ENCODE measurements at regions not wholly inside any gene's neighbourhood (a gene's known extent, or its start where the extent isn't known, plus 50 kb on each side); places are given as distances from the start of the nearest gene placed in this dataset.

GRCh38 chr7:113405296-113406056, 287.1 kb upstream of the SMIM30 start:
- H3K27ac ChIP-seq, result no peak overlapping the region
- no peak for TF ChIP-seq CTCF (IDR thresholded peaks at IDR 0.05)
- TF ChIP-seq POLR2AphosphoS5 (IDR thresholded peaks at IDR 0.05; ENCODE audit: insufficient read depth in 1 of 2, low read depth in 1 of 2), result no peak
- no peak for TF ChIP-seq POLR2A (IDR thresholded peaks at IDR 0.05)
- no peaks in the 10 kb centered on the region for H3K4me1 ChIP-seq
- no peak overlapping the region for H3K4me3 ChIP-seq
- H3K27me3 ChIP-seq, result no peaks in the 10 kb centered on the region
- no peak for DNase-seq (ENCODE audit: extremely low spot score in 2 of 2)
- intact Hi-C loops (cut with DNase I), result no loop called here
- no peaks in the 10 kb centered on the region for H3K36me3 ChIP-seq
- H3K9me3 ChIP-seq, result no peaks in the 10 kb centered on the region

- TF ChIP-seq POLR2A (IDR thresholded peaks at IDR 0.05) (no peak), CTCF (IDR thresholded peaks at IDR 0.05) (no peak), POLR2AphosphoS5 (IDR thresholded peaks at IDR 0.05; ENCODE audit: insufficient read depth in 1 of 2, low read depth in 1 of 2) (no peak)
- no peak overlapping the region for H3K4me3 ChIP-seq
- H3K27ac ChIP-seq, result no peak overlapping the region
- no peaks in the 10 kb centered on the region for H3K36me3 ChIP-seq
- H3K4me1 ChIP-seq, result no peaks in the 10 kb centered on the region
- H3K27me3 ChIP-seq, result no peaks in the 10 kb centered on the region
- intact Hi-C loops (cut with DNase I), result no loop called here
- DNase-seq (ENCODE audit: extremely low spot score in 2 of 2), result no peak
- no peaks in the 10 kb centered on the region for H3K9me3 ChIP-seq
Measured at GRCh38 chr7:113404245-113404644, 285.9 kb upstream of the SMIM30 start.

GRCh38 chr7:113402482-113402881, 284.1 kb upstream of the SMIM30 start:
- Histone ChIP-seq H3K4me3 (no peak overlapping the region), H3K4me1 (no peaks in the 10 kb centered on the region), H3K27ac (no peak overlapping the region), H3K36me3 (no peaks in the 10 kb centered on the region), H3K9me3 (no peaks in the 10 kb centered on the region), H3K27me3 (no peaks in the 10 kb centered on the region)
- TF ChIP-seq POLR2AphosphoS5 (IDR thresholded peaks at IDR 0.05; ENCODE audit: insufficient read depth in 1 of 2, low read depth in 1 of 2), result no peak
- no peak for TF ChIP-seq POLR2A (IDR thresholded peaks at IDR 0.05)
- intact Hi-C loops (cut with DNase I), result no loop called here
- DNase-seq (ENCODE audit: extremely low spot score in 2 of 2), result no peak

- DNase-seq (ENCODE audit: extremely low spot score in 2 of 2), result no peak
- Histone ChIP-seq H3K27ac (no peak overlapping the region), H3K36me3 (no peaks in the 10 kb centered on the region), H3K4me3 (no peak overlapping the region), H3K27me3 (no peaks in the 10 kb centered on the region), H3K9me3 (no peaks in the 10 kb centered on the region), H3K4me1 (no peaks in the 10 kb centered on the region)
- intact Hi-C loops (cut with DNase I), result no loop called here
- TF ChIP-seq POLR2A (IDR thresholded peaks at IDR 0.05) (no peak), CTCF (IDR thresholded peaks at IDR 0.05) (no peak), POLR2AphosphoS5 (IDR thresholded peaks at IDR 0.05; ENCODE audit: insufficient read depth in 1 of 2, low read depth in 1 of 2) (no peak)
Measured at GRCh38 chr7:113402005-113402404, 283.7 kb upstream of the SMIM30 start.

- H3K27me3 ChIP-seq, result no peaks in the 10 kb centered on the region
- H3K36me3 ChIP-seq, result no peaks in the 10 kb centered on the region
- no peaks in the 10 kb centered on the region for H3K4me1 ChIP-seq
- intact Hi-C loops (cut with DNase I), result no loop called here
- H3K9me3 ChIP-seq, result no peaks in the 10 kb centered on the region
- H3K27ac ChIP-seq, result no peak overlapping the region
- no peak for DNase-seq (ENCODE audit: extremely low spot score in 2 of 2)
- H3K4me3 ChIP-seq, result no peak overlapping the region
- no peak for TF ChIP-seq CTCF (IDR thresholded peaks at IDR 0.05)
- TF ChIP-seq POLR2A (IDR thresholded peaks at IDR 0.05), result no peak
- no peak for TF ChIP-seq POLR2AphosphoS5 (IDR thresholded peaks at IDR 0.05; ENCODE audit: insufficient read depth in 1 of 2, low read depth in 1 of 2)
Measured at GRCh38 chr7:113394856-113395255, 276.5 kb upstream of the SMIM30 start.
